ENCODE measurements at regions not wholly inside any gene's neighbourhood (a gene's known extent, or its start where the extent isn't known, plus 50 kb on each side); places are given as distances from the start of the nearest gene placed in this dataset.
A peak's percentile ranks its signal among the peaks of the same experiment; 100 is the strongest.

- Histone ChIP-seq H2BK15ac (ENCODE audit: low read length) (no peak overlapping the region), H3K36me3 (replicated peaks in 1 of 2; ENCODE audit: control insufficient read depth in 2 of 2, insufficient read depth in 2 of 2, low read length in 2 of 2) (no peaks in the 10 kb centered on the region), H2BK5ac (ENCODE audit: low read length) (no peak overlapping the region), H3K4ac (ENCODE audit: low read length) (no peak overlapping the region), H3K79me1 (ENCODE audit: low read depth, low read length) (no peaks in the 10 kb centered on the region), H3K23ac (ENCODE audit: low read depth, low read length, poor library complexity) (no peak overlapping the region), H3K9ac (ENCODE audit: low read depth, low read length, poor library complexity) (no peak overlapping the region), H2AFZ (ENCODE audit: low read length) (no peak overlapping the region), H3K27me3 (ENCODE audit: control insufficient read depth in 3 of 3, insufficient read depth in 3 of 3, low read depth in 1 of 3, low read length in 3 of 3) (no peaks in the 10 kb centered on the region), H3K4me1 (ENCODE audit: control insufficient read depth in 2 of 2, insufficient read depth in 1 of 2, low read depth in 1 of 2, low read length in 2 of 2) (peaks cover 0 to 2% of the 10 kb centered on the region in 2 donors), H3K14ac (ENCODE audit: low read length) (no peak overlapping the region), H3K27ac (replicated peaks; ENCODE audit: low read length) (no peak overlapping the region), H2BK12ac (ENCODE audit: low read length) (no peak overlapping the region), H2AK5ac (ENCODE audit: low read depth, low read length) (no peak overlapping the region), H3K4me3 (ENCODE audit: low read length in 2 of 2) (no peak overlapping the region), H3K4me2 (ENCODE audit: insufficient read depth, low read length, poor library complexity, severe bottlenecking) (no peak overlapping the region), H2BK120ac (ENCODE audit: low read depth, low read length) (no peak overlapping the region), H3K18ac (ENCODE audit: low read length) (peak overlapping the region; percentile 49), H4K91ac (ENCODE audit: low read depth, low read length, poor library complexity) (no peak overlapping the region), H4K8ac (ENCODE audit: low read depth, low read length) (no peak overlapping the region), H3K9me3 (replicated peaks in 1 of 2; ENCODE audit: control insufficient read depth in 2 of 2, insufficient read depth in 1 of 2, low read depth in 1 of 2, low read length in 2 of 2) (no peaks in the 10 kb centered on the region)
- no CpG with 5 or more reads among the region's 9 CpGs for WGBS, 2 donors (ENCODE audit: extremely low coverage in 2 of 2, insufficient read length in 2 of 2, insufficient replicate concordance in 1 of 2)
- no peak for DNase-seq (ENCODE audit: low spot score)
Observed at GRCh38 chr14:99064262-99064954, 207.6 kb downstream of the BCL11B start.

GRCh38 chr14:99065551-99065950, 206.4 kb downstream of the BCL11B start:
- Histone ChIP-seq H3K27me3 (ENCODE audit: control insufficient read depth in 3 of 3, insufficient read depth in 3 of 3, low read depth in 1 of 3, low read length in 3 of 3) (no peaks in the 10 kb centered on the region), H2AFZ (ENCODE audit: low read length) (no peak overlapping the region), H3K4me1 (ENCODE audit: control insufficient read depth in 2 of 2, insufficient read depth in 1 of 2, low read depth in 1 of 2, low read length in 2 of 2) (peaks cover 0 to 2% of the 10 kb centered on the region in 2 donors), H3K4me2 (ENCODE audit: insufficient read depth, low read length, poor library complexity, severe bottlenecking) (no peak overlapping the region), H4K91ac (ENCODE audit: low read depth, low read length, poor library complexity) (no peak overlapping the region), H4K8ac (ENCODE audit: low read depth, low read length) (no peak overlapping the region), H3K9me3 (replicated peaks in 1 of 2; ENCODE audit: control insufficient read depth in 2 of 2, insufficient read depth in 1 of 2, low read depth in 1 of 2, low read length in 2 of 2) (no peaks in the 10 kb centered on the region), H3K4ac (ENCODE audit: low read length) (no peak overlapping the region), H3K36me3 (replicated peaks in 1 of 2; ENCODE audit: control insufficient read depth in 2 of 2, insufficient read depth in 2 of 2, low read length in 2 of 2) (no peaks in the 10 kb centered on the region), H3K14ac (ENCODE audit: low read length) (no peak overlapping the region), H3K9ac (ENCODE audit: low read depth, low read length, poor library complexity) (no peak overlapping the region), H3K27ac (replicated peaks; ENCODE audit: low read length) (no peak overlapping the region), H2BK5ac (ENCODE audit: low read length) (no peak overlapping the region), H3K79me1 (ENCODE audit: low read depth, low read length) (no peaks in the 10 kb centered on the region), H3K4me3 (ENCODE audit: low read length in 2 of 2) (no peak overlapping the region), H3K18ac (ENCODE audit: low read length) (no peak overlapping the region), H3K23ac (ENCODE audit: low read depth, low read length, poor library complexity) (no peak overlapping the region), H2AK5ac (ENCODE audit: low read depth, low read length) (no peak overlapping the region), H2BK120ac (ENCODE audit: low read depth, low read length) (no peak overlapping the region), H2BK12ac (ENCODE audit: low read length) (no peak overlapping the region), H2BK15ac (ENCODE audit: low read length) (no peak overlapping the region)
- DNase-seq (ENCODE audit: low spot score), result no peak
- no CpG with 5 or more reads among the region's 3 CpGs for WGBS, 2 donors (ENCODE audit: extremely low coverage in 2 of 2, insufficient read length in 2 of 2, insufficient replicate concordance in 1 of 2)

GRCh38 chr14:99066378-99066777, 205.6 kb downstream of the BCL11B start:
- no peak overlapping the region for H2AFZ ChIP-seq (ENCODE audit: low read length)
- no peak overlapping the region for H2BK120ac ChIP-seq (ENCODE audit: low read depth, low read length)
- H3K4ac ChIP-seq (ENCODE audit: low read length), result no peak overlapping the region
- DNase-seq (ENCODE audit: low spot score), result no peak
- no peaks in the 10 kb centered on the region for H3K9me3 ChIP-seq (replicated peaks in 1 of 2; ENCODE audit: control insufficient read depth in 2 of 2, insufficient read depth in 1 of 2, low read depth in 1 of 2, low read length in 2 of 2)
- H3K4me2 ChIP-seq (ENCODE audit: insufficient read depth, low read length, poor library complexity, severe bottlenecking), result no peak overlapping the region
- H4K8ac ChIP-seq (ENCODE audit: low read depth, low read length), result no peak overlapping the region
- no peak overlapping the region for H2BK5ac ChIP-seq (ENCODE audit: low read length)
- H2BK15ac ChIP-seq (ENCODE audit: low read length), result no peak overlapping the region
- no peaks in the 10 kb centered on the region for H3K79me1 ChIP-seq (ENCODE audit: low read depth, low read length)
- H3K27ac ChIP-seq (replicated peaks; ENCODE audit: low read length), result no peak overlapping the region
- no peak overlapping the region for H3K9ac ChIP-seq (ENCODE audit: low read depth, low read length, poor library complexity)
- no CpG with 5 or more reads among the region's 23 CpGs for WGBS, 2 donors (ENCODE audit: extremely low coverage in 2 of 2, insufficient read length in 2 of 2, insufficient replicate concordance in 1 of 2)
- no peaks in the 10 kb centered on the region for H3K36me3 ChIP-seq (replicated peaks in 1 of 2; ENCODE audit: control insufficient read depth in 2 of 2, insufficient read depth in 2 of 2, low read length in 2 of 2)
- no peak overlapping the region for H3K4me3 ChIP-seq (ENCODE audit: low read length in 2 of 2)
- no peak overlapping the region for H4K91ac ChIP-seq (ENCODE audit: low read depth, low read length, poor library complexity)
- H3K18ac ChIP-seq (ENCODE audit: low read length), result peak overlapping the region; percentile 78
- H2BK12ac ChIP-seq (ENCODE audit: low read length), result no peak overlapping the region
- H3K27me3 ChIP-seq (ENCODE audit: control insufficient read depth in 3 of 3, insufficient read depth in 3 of 3, low read depth in 1 of 3, low read length in 3 of 3), result no peaks in the 10 kb centered on the region
- peaks cover 0 to 2% of the 10 kb centered on the region in 2 donors for H3K4me1 ChIP-seq (ENCODE audit: control insufficient read depth in 2 of 2, insufficient read depth in 1 of 2, low read depth in 1 of 2, low read length in 2 of 2)
- H3K14ac ChIP-seq (ENCODE audit: low read length), result no peak overlapping the region
- H3K23ac ChIP-seq (ENCODE audit: low read depth, low read length, poor library complexity), result no peak overlapping the region
- H2AK5ac ChIP-seq (ENCODE audit: low read depth, low read length), result no peak overlapping the region

GRCh38 chr14:99067141-99067920, 204.7 kb downstream of the BCL11B start:
- Histone ChIP-seq H3K9me3 (replicated peaks in 1 of 2; ENCODE audit: control insufficient read depth in 2 of 2, insufficient read depth in 1 of 2, low read depth in 1 of 2, low read length in 2 of 2) (no peaks in the 10 kb centered on the region), H2BK120ac (ENCODE audit: low read depth, low read length) (no peak overlapping the region), H3K4me1 (ENCODE audit: control insufficient read depth in 2 of 2, insufficient read depth in 1 of 2, low read depth in 1 of 2, low read length in 2 of 2) (peaks cover 0 to 2% of the 10 kb centered on the region in 2 donors), H2BK5ac (ENCODE audit: low read length) (no peak overlapping the region), H2BK12ac (ENCODE audit: low read length) (no peak overlapping the region), H3K27me3 (ENCODE audit: control insufficient read depth in 3 of 3, insufficient read depth in 3 of 3, low read depth in 1 of 3, low read length in 3 of 3) (no peaks in the 10 kb centered on the region), H4K8ac (ENCODE audit: low read depth, low read length) (no peak overlapping the region), H4K91ac (ENCODE audit: low read depth, low read length, poor library complexity) (no peak overlapping the region), H3K4me3 (ENCODE audit: low read length in 2 of 2) (no peak overlapping the region), H3K18ac (ENCODE audit: low read length) (peak overlapping the region; percentile 49), H2BK15ac (ENCODE audit: low read length) (no peak overlapping the region), H3K27ac (replicated peaks; ENCODE audit: low read length) (no peak overlapping the region), H2AK5ac (ENCODE audit: low read depth, low read length) (peak overlapping the region; percentile 54), H2AFZ (ENCODE audit: low read length) (no peak overlapping the region), H3K4me2 (ENCODE audit: insufficient read depth, low read length, poor library complexity, severe bottlenecking) (no peak overlapping the region), H3K36me3 (replicated peaks in 1 of 2; ENCODE audit: control insufficient read depth in 2 of 2, insufficient read depth in 2 of 2, low read length in 2 of 2) (no peaks in the 10 kb centered on the region), H3K14ac (ENCODE audit: low read length) (no peak overlapping the region), H3K79me1 (ENCODE audit: low read depth, low read length) (no peaks in the 10 kb centered on the region), H3K4ac (ENCODE audit: low read length) (no peak overlapping the region), H3K9ac (ENCODE audit: low read depth, low read length, poor library complexity) (no peak overlapping the region), H3K23ac (ENCODE audit: low read depth, low read length, poor library complexity) (peak overlapping the region; percentile 23)
- WGBS, 2 donors (ENCODE audit: extremely low coverage in 2 of 2, insufficient read length in 2 of 2, insufficient replicate concordance in 1 of 2), result no CpG with 5 or more reads among the region's 2 CpGs
- DNase-seq (ENCODE audit: low spot score), result no peak
